Mesothelial cell of epicardium (in vitro differentiated cells): ENCODE measurements at regions not wholly inside any gene's neighbourhood (a gene's known extent, or its start where the extent isn't known, plus 50 kb on each side); places are given as distances from the start of the nearest gene placed in this dataset.

Experiments used
- DNase-seq, 2 experiments: peaks; one replicate each; pipeline ENCODE4 v3.0.0; 2021; ENCODE audit warnings: low spot score in 2 of 2; ENCODE audit not compliant: unreplicated experiment in 2 of 2
- H3K27ac Mint-ChIP-seq: 2 replicates; pipeline ENCODE4 v1.8.0; 2021; ENCODE audit warnings: mixed read lengths
- H3K27me3 Mint-ChIP-seq: 2 replicates; pipeline ENCODE4 v1.8.0; 2021; ENCODE audit warnings: low read depth, mixed read lengths
- H3K36me3 Mint-ChIP-seq: 2 replicates; pipeline ENCODE4 v1.8.0; 2021; ENCODE audit warnings: mixed read lengths
- H3K4me1 Mint-ChIP-seq: 2 replicates; pipeline ENCODE4 v1.8.0; 2021; ENCODE audit warnings: mixed read lengths
- H3K4me3 Mint-ChIP-seq: 2 replicates; pipeline ENCODE4 v1.8.0; 2021; ENCODE audit warnings: mild to moderate bottlenecking, moderate library complexity, mixed read lengths
- H3K9me3 Mint-ChIP-seq: 2 replicates; pipeline ENCODE4 v1.8.0; 2021; ENCODE audit warnings: mixed read lengths
- CTCF ChIP-seq: fragments of 200-600 bp; sonication (generic); IDR thresholded peaks from one replicate; pipeline ENCODE4 v1.5.0; 2021; ENCODE audit warnings: antibody characterized with exemption; ENCODE audit not compliant: unreplicated experiment

- peaks cover 10% of the 10 kb centered on the region for H3K27me3 Mint-ChIP-seq
- H3K27ac Mint-ChIP-seq = no peak overlapping the region
- H3K9me3 Mint-ChIP-seq = peaks cover 2% of the 10 kb centered on the region
- H3K4me3 Mint-ChIP-seq = no peak overlapping the region
- DNase-seq = no peak
- H3K36me3 Mint-ChIP-seq = no peaks in the 10 kb centered on the region
- TF ChIP-seq CTCF = no peak
- no peaks in the 10 kb centered on the region for H3K4me1 Mint-ChIP-seq
These were observed 116.6 kb downstream of the TMEM130 start for GRCh38 chr7:98753176-98753575.

DNA sequence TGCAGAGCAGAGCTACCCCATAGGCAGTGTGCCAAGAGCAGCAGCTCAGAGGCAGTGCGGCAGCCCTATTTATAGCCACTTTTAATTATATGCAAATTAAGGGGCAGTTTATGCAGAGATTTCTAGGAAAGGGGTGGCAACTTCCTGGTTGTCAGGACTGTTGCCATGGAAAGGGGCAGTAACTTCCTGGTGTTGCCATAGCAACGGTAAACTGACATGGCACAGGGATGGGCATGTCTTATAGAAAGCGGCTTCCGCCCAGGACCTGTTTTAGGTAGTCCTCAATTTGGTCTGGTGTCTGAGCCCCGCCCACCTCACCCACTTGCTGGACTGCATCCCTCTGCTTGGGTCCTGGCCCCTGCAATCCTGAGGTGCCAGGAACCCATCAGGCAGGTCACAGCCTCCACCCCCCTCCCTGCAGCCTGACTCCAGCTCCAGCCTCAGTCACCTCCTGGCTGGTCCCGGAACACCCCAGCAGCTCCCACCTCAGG is 115.8 kb downstream of the TMEM130 start:
- Mint-ChIP-seq H3K36me3 (no peaks in the 10 kb centered on the region), H3K4me1 (no peaks in the 10 kb centered on the region), H3K9me3 (peaks cover 10% of the 10 kb centered on the region), H3K4me3 (no peak overlapping the region), H3K27ac (no peak overlapping the region), H3K27me3 (peaks cover 5% of the 10 kb centered on the region)
- no peak for TF ChIP-seq CTCF
- no peak for DNase-seq

DNA sequence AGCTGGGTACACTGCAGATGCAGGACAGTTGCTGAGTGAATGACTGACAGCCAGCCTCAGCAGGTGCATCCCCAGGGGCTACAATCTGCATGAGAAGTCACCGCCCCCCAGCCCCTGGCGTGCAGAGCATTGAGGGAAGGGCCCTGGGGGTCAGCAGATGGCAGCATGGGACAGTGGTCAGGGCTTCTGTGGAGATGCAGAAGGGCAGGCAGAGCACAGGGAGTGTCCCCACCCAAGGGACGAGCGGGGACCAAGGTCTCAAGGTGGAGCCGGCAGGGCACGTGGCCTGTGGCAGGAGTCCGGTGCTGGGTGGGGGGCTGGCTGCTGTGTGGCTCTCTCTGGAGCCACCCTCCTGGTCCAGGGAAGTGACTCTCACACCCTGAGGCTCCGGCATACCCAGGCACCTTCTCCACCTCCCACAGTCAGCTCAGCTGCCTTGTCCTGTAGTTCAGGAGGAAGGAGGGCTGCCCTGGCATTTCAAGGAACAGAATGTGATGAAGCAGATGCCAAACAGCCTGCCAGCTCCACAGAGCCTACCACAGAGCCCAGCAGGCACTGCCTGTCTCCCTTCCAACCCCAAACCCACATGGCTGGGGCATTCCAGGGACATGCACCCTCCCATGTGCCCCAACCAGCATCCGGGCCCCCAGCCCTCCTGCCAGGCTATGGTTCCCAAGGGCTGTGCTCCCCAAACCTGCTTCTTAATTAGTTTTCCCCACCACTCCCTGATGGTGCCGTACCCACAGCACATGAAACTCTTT is 114.5 kb downstream of the TMEM130 start:
- Mint-ChIP-seq H3K27ac (no peak overlapping the region), H3K4me1 (no peaks in the 10 kb centered on the region), H3K27me3 (peaks cover 9% of the 10 kb centered on the region), H3K4me3 (no peak overlapping the region), H3K36me3 (no peaks in the 10 kb centered on the region), H3K9me3 (peaks cover 13% of the 10 kb centered on the region)
- no peak for TF ChIP-seq CTCF
- DNase-seq = no peak

GRCh38 chr7:98758157-98758556 is 111.7 kb downstream of the TMEM130 start:
- Mint-ChIP-seq H3K9me3 (peaks cover 13% of the 10 kb centered on the region), H3K4me1 (peaks cover 2% of the 10 kb centered on the region), H3K27ac (no peak overlapping the region), H3K4me3 (no peak overlapping the region), H3K36me3 (no peaks in the 10 kb centered on the region), H3K27me3 (peaks cover 13% of the 10 kb centered on the region)
- DNase-seq = no peak
- no peak for TF ChIP-seq CTCF

GRCh38 chr7:98760201-98760651 is 109.6 kb downstream of the TMEM130 start:
- no peaks in the 10 kb centered on the region for H3K36me3 Mint-ChIP-seq
- peaks cover 13% of the 10 kb centered on the region for H3K9me3 Mint-ChIP-seq
- H3K27me3 Mint-ChIP-seq = peaks cover 13% of the 10 kb centered on the region
- DNase-seq = no peak
- H3K4me1 Mint-ChIP-seq = peaks cover 5% of the 10 kb centered on the region
- TF ChIP-seq CTCF = no peak
- no peak overlapping the region for H3K4me3 Mint-ChIP-seq
- H3K27ac Mint-ChIP-seq = no peak overlapping the region
